Prostate gland (tissue), 2 donors: ENCODE measurements at regions not wholly inside any gene's neighbourhood (a gene's known extent, or its start where the extent isn't known, plus 50 kb on each side); places are given as distances from the start of the nearest gene placed in this dataset.
"Not testable (repeated sequence)": the region's sequence is repeated elsewhere in the genome, so short reads cannot be mapped to it uniquely, and the experiment has no call there.

Experiments used
- CTCF ChIP-seq, 4 experiments: fragments of 200-600 bp in 2 of 4; fragments of 450-650 bp in 2 of 4; sonication (generic) in 2 of 4; IDR thresholded peaks; 1 replicate in 3 of 4; 2 replicates in 1 of 4; pipeline ENCODE4 v1.5.1; 2016 to 2019; ENCODE audit warnings: antibody characterized with exemption in 4 of 4, mild to moderate bottlenecking in 2 of 4, moderate library complexity in 2 of 4
- POLR2A ChIP-seq: fragments of 450-650 bp; IDR thresholded peaks from one replicate; pipeline ENCODE4 v1.6.1; 2016; ENCODE audit warnings: antibody characterized with exemption, mild to moderate bottlenecking

GRCh38 chr2:87611416-87611815 lies 136.5 kb upstream of the PLGLB2 start:
- not testable (repeated sequence) for TF ChIP-seq CTCF (IDR thresholded peaks at IDR 0.05); POLR2A
